H9 (cell line): ENCODE measurements at regions not wholly inside any gene's neighbourhood (a gene's known extent, or its start where the extent isn't known, plus 50 kb on each side); places are given as distances from the start of the nearest gene placed in this dataset.

ENCODE experiments used
- DNase-seq: peaks from one replicate; pipeline ENCODE4 v3.0.0-alpha.2; 2017
- H2AFZ ChIP-seq: one replicate; pipeline ENCODE4 v1.6.1; 2013; ENCODE audit warnings: mild to moderate bottlenecking, low read length, control low read depth, moderate library complexity
- H2AK5ac ChIP-seq: 2 replicates; pipeline ENCODE4 v1.6.1; 2013; ENCODE audit warnings: low read length, control low read depth, mixed read lengths; ENCODE audit not compliant: insufficient read length
- H2BK120ac ChIP-seq: one replicate; pipeline ENCODE4 v1.6.1; 2013; ENCODE audit warnings: low read depth, mild to moderate bottlenecking, low read length, control low read depth, inconsistent platforms; ENCODE audit not compliant: poor library complexity, severe bottlenecking
- H2BK12ac ChIP-seq: 2 replicates; pipeline ENCODE4 v1.6.1; 2013; ENCODE audit warnings: low read length, control low read depth, mixed read lengths, low read depth; ENCODE audit not compliant: insufficient read length
- H2BK15ac ChIP-seq: 2 replicates; pipeline ENCODE4 v1.6.1; 2013; ENCODE audit warnings: low read depth, low read length, control low read depth
- H2BK20ac ChIP-seq: one replicate; pipeline ENCODE4 v1.6.1; 2013; ENCODE audit warnings: low read depth, mild to moderate bottlenecking, low read length, control low read depth, inconsistent platforms; ENCODE audit not compliant: poor library complexity, severe bottlenecking
- H2BK5ac ChIP-seq: 2 replicates; pipeline ENCODE4 v1.6.1; 2013; ENCODE audit warnings: low read length, control low read depth, mixed read lengths; ENCODE audit not compliant: insufficient read length
- H3K14ac ChIP-seq: 2 replicates; pipeline ENCODE4 v1.6.1; 2013; ENCODE audit warnings: low read length, control low read depth; ENCODE audit not compliant: insufficient read depth
- H3K18ac ChIP-seq: 2 replicates; pipeline ENCODE4 v1.6.1; 2013; ENCODE audit warnings: low read depth, mild to moderate bottlenecking, mixed read lengths, low read length, control low read depth; ENCODE audit not compliant: insufficient read length
- H3K23ac ChIP-seq: 2 replicates; pipeline ENCODE4 v1.6.1; 2013; ENCODE audit warnings: low read length, control low read depth, mixed read lengths, low read depth; ENCODE audit not compliant: insufficient read length
- H3K23me2 ChIP-seq: 2 replicates; pipeline ENCODE4 v1.6.1; 2013; ENCODE audit warnings: low read depth, mild to moderate bottlenecking, mixed read lengths, low read length, control low read depth; ENCODE audit not compliant: insufficient read length, poor library complexity, severe bottlenecking
- H3K27ac ChIP-seq: 2 replicates; pipeline ENCODE4 v1.5.1; 2013; ENCODE audit warnings: low read length, control low read depth, mixed read lengths, low read depth; ENCODE audit not compliant: insufficient read length
- H3K27me3 ChIP-seq: 2 replicates; pipeline ENCODE4 v1.6.1; 2013; ENCODE audit warnings: low read length, control low read depth, inconsistent platforms; ENCODE audit not compliant: insufficient read depth
- H3K4ac ChIP-seq: 2 replicates; pipeline ENCODE4 v1.6.1; 2013; ENCODE audit warnings: low read depth, mild to moderate bottlenecking, control low read depth, inconsistent platforms, low read length, moderate library complexity
- H3K4me1 ChIP-seq: 2 replicates; pipeline ENCODE4 v1.6.1; 2013; ENCODE audit warnings: low read length, control low read depth, inconsistent platforms; ENCODE audit not compliant: insufficient read depth
- H3K4me2 ChIP-seq: 2 replicates; pipeline ENCODE4 v1.6.1; 2013; ENCODE audit warnings: low read length, control low read depth, mixed read lengths; ENCODE audit not compliant: insufficient read length, insufficient read depth
- H3K56ac ChIP-seq: 2 replicates; pipeline ENCODE4 v1.6.1; 2013; ENCODE audit warnings: low read depth, mild to moderate bottlenecking, mixed read lengths, low read length, control low read depth; ENCODE audit not compliant: insufficient read length
- H3K79me1 ChIP-seq: 2 replicates; pipeline ENCODE4 v1.6.1; 2013; ENCODE audit warnings: low read depth, mild to moderate bottlenecking, moderate library complexity, low read length, control low read depth, inconsistent platforms; ENCODE audit not compliant: insufficient read depth, poor library complexity, severe bottlenecking
- H3K79me2 ChIP-seq: 2 replicates; pipeline ENCODE4 v1.6.1; 2013; ENCODE audit warnings: low read length, control low read depth, inconsistent platforms; ENCODE audit not compliant: insufficient read depth
- H3K9ac ChIP-seq: 2 replicates; pipeline ENCODE4 v1.6.1; 2013; ENCODE audit warnings: low read length, control low read depth, mixed read lengths; ENCODE audit not compliant: insufficient read length; ENCODE audit errors: extremely low read depth
- H3K9me3 ChIP-seq: one replicate; pipeline ENCODE4 v1.6.1; 2013; ENCODE audit warnings: low read depth, low read length, inconsistent platforms; ENCODE audit not compliant: control insufficient read depth
- H3T11ph ChIP-seq: one replicate; pipeline ENCODE4 v1.6.1; 2013; ENCODE audit warnings: mild to moderate bottlenecking, low read length, control low read depth, inconsistent platforms
- H4K20me1 ChIP-seq: one replicate; pipeline ENCODE4 v1.6.1; 2013; ENCODE audit not compliant: control insufficient read depth, insufficient read length, insufficient read depth
- H4K5ac ChIP-seq: 2 replicates; pipeline ENCODE4 v1.6.1; 2013; ENCODE audit warnings: low read depth, mild to moderate bottlenecking, mixed read lengths, low read length, control low read depth; ENCODE audit not compliant: insufficient read length
- H4K8ac ChIP-seq: replicated peaks from 2 replicates; pipeline ENCODE4 v1.6.1; 2013; ENCODE audit warnings: low read length, control low read depth, mixed read lengths, low read depth; ENCODE audit not compliant: insufficient read length
- H4K91ac ChIP-seq: 2 replicates; pipeline ENCODE4 v1.6.1; 2013; ENCODE audit warnings: low read depth, mild to moderate bottlenecking, moderate library complexity, mixed read lengths, low read length, control low read depth; ENCODE audit not compliant: insufficient read length
- H3K27ac Mint-ChIP-seq, 3 experiments: 2 replicates in 2 of 3; 3 replicates in 1 of 3; pipeline ENCODE4 v1.8.0; 2020 to 2021; ENCODE audit warnings: mixed read lengths in 3 of 3, mild to moderate bottlenecking in 1 of 3, moderate library complexity in 1 of 3
- H3K27me3 Mint-ChIP-seq: 2 replicates; pipeline ENCODE4 v1.8.0; 2021; ENCODE audit warnings: low read depth, mild to moderate bottlenecking, moderate library complexity, mixed read lengths
- H3K36me3 Mint-ChIP-seq, 3 experiments: 2 replicates in 2 of 3; 3 replicates in 1 of 3; pipeline ENCODE4 v1.8.0; 2020 to 2021; ENCODE audit warnings: low read depth in 3 of 3, mixed read lengths in 3 of 3; ENCODE audit not compliant: insufficient read depth in 1 of 3
- H3K4me1 Mint-ChIP-seq, 2 experiments: 2 replicates each; pipeline ENCODE4 v1.8.0; 2020; ENCODE audit warnings: mixed read lengths in 2 of 2
- H3K4me3 Mint-ChIP-seq, 2 experiments: 2 replicates in 1 of 2; 3 replicates in 1 of 2; pipeline ENCODE4 v1.8.0; 2020 to 2021; ENCODE audit warnings: mild to moderate bottlenecking in 2 of 2, mixed read lengths in 2 of 2, moderate library complexity in 1 of 2
- H3K9me3 Mint-ChIP-seq, 2 experiments: 2 replicates in 1 of 2; 3 replicates in 1 of 2; pipeline ENCODE4 v1.8.0; 2020; ENCODE audit warnings: mild to moderate bottlenecking in 2 of 2, mixed read lengths in 2 of 2, moderate library complexity in 1 of 2
- TF ChIP-seq, protein P1 (sequence below): fragments of 200-600 bp; sonication (generic); conservative IDR thresholded peaks from 3 replicates; pipeline ENCODE4 v1.8.0; 2021; ENCODE audit warnings: antibody characterized with exemption, mild to moderate bottlenecking

- no peaks in the 10 kb centered on the region for H3K9me3 ChIP-seq
Observed at GRCh38 chr21:27596196-27596595, 629.3 kb upstream of the ADAMTS5 start.

More at GRCh38 chr21:27596196-27596595, 629.3 kb upstream of the ADAMTS5 start:
- Histone ChIP-seq H2BK120ac (no peak overlapping the region), H3K23me2 (no peaks in the 10 kb centered on the region), H3K27me3 (no peaks in the 10 kb centered on the region), H4K8ac (no peak overlapping the region), H2AK5ac (no peak overlapping the region), H3K9ac (no peak overlapping the region), H3K4me2 (no peak overlapping the region), H3K23ac (no peak overlapping the region), H4K5ac (no peak overlapping the region), H2AFZ (no peak overlapping the region), H3K27ac (no peak overlapping the region), H3K79me1 (no peaks in the 10 kb centered on the region), H3T11ph (no peak overlapping the region), H2BK5ac (no peak overlapping the region), H3K79me2 (no peaks in the 10 kb centered on the region), H3K18ac (no peak overlapping the region), H4K91ac (no peak overlapping the region), H2BK15ac (no peak overlapping the region), H2BK20ac (no peak overlapping the region), H3K4me1 (no peaks in the 10 kb centered on the region), H3K56ac (no peak overlapping the region), H3K14ac (no peak overlapping the region), H4K20me1 (no peaks in the 10 kb centered on the region), H2BK12ac (no peak overlapping the region), H3K4ac (no peak overlapping the region)
- H3K9me3 Mint-ChIP-seq: peaks cover 2 to 13% of the 10 kb centered on the region in 2 experiments; a peak in 3 of 5 replicates
- H3K4me3 Mint-ChIP-seq: no peak overlapping the region
- TF ChIP-seq, protein P1, sequence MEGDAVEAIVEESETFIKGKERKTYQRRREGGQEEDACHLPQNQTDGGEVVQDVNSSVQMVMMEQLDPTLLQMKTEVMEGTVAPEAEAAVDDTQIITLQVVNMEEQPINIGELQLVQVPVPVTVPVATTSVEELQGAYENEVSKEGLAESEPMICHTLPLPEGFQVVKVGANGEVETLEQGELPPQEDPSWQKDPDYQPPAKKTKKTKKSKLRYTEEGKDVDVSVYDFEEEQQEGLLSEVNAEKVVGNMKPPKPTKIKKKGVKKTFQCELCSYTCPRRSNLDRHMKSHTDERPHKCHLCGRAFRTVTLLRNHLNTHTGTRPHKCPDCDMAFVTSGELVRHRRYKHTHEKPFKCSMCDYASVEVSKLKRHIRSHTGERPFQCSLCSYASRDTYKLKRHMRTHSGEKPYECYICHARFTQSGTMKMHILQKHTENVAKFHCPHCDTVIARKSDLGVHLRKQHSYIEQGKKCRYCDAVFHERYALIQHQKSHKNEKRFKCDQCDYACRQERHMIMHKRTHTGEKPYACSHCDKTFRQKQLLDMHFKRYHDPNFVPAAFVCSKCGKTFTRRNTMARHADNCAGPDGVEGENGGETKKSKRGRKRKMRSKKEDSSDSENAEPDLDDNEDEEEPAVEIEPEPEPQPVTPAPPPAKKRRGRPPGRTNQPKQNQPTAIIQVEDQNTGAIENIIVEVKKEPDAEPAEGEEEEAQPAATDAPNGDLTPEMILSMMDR: no peak
- H3K4me1 Mint-ChIP-seq: no peaks in the 10 kb centered on the region
- DNase-seq: no peak
- H3K27me3 Mint-ChIP-seq: no peaks in the 10 kb centered on the region
- H3K36me3 Mint-ChIP-seq: no peaks in the 10 kb centered on the region; a peak in 2 of 7 replicates
- no peak overlapping the region for H3K27ac Mint-ChIP-seq
